OCI-LY3 (cell line): ENCODE measurements at regions not wholly inside any gene's neighbourhood (a gene's known extent, or its start where the extent isn't known, plus 50 kb on each side); places are given as distances from the start of the nearest gene placed in this dataset.

ENCODE experiments used
- EZH2phosphoT487 ChIP-seq: fragments of 200-600 bp; shearing (Covaris generic); IDR thresholded peaks from 2 replicates; pipeline ENCODE4 v1.6.1; 2018; ENCODE audit warnings: antibody characterized with exemption, mixed run types, low read depth
- TF ChIP-seq, protein P1 (sequence below): fragments of 200-600, 300-600 bp; sonication (generic); IDR thresholded peaks from 2 replicates; pipeline ENCODE4 v1.5.1; 2014; ENCODE audit warnings: antibody characterized with exemption, low read length, low read depth

GRCh38 chr10:33653584-33654367, 319.3 kb upstream of the NRP1 start:
- no peak for TF ChIP-seq EZH2phosphoT487
- TF ChIP-seq, protein P1, sequence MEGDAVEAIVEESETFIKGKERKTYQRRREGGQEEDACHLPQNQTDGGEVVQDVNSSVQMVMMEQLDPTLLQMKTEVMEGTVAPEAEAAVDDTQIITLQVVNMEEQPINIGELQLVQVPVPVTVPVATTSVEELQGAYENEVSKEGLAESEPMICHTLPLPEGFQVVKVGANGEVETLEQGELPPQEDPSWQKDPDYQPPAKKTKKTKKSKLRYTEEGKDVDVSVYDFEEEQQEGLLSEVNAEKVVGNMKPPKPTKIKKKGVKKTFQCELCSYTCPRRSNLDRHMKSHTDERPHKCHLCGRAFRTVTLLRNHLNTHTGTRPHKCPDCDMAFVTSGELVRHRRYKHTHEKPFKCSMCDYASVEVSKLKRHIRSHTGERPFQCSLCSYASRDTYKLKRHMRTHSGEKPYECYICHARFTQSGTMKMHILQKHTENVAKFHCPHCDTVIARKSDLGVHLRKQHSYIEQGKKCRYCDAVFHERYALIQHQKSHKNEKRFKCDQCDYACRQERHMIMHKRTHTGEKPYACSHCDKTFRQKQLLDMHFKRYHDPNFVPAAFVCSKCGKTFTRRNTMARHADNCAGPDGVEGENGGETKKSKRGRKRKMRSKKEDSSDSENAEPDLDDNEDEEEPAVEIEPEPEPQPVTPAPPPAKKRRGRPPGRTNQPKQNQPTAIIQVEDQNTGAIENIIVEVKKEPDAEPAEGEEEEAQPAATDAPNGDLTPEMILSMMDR: no peak
